GM21717 (cell line): ENCODE measurements at regions not wholly inside any gene's neighbourhood (a gene's known extent, or its start where the extent isn't known, plus 50 kb on each side); places are given as distances from the start of the nearest gene placed in this dataset.
"Not testable (repeated sequence)": the region's sequence is repeated elsewhere in the genome, so short reads cannot be mapped to it uniquely, and the experiment has no call there.

Experiments used
- ATAC-seq: cut with Tn5 transposase; IDR thresholded peaks from one replicate; pipeline ENCODE4 v1.9.1; 2021; ENCODE audit warnings: mild to moderate bottlenecking, moderate library complexity; ENCODE audit not compliant: unreplicated experiment

- no peak for ATAC-seq
Measured at GRCh38 chrX:135632353-135632752, 81.1 kb upstream of the CT45A1 start.

- no peak for ATAC-seq
Measured at GRCh38 chrX:135639066-135639780, 74.2 kb upstream of the CT45A1 start.

- no peak for ATAC-seq
Measured at GRCh38 chrX:135643916-135644315, 69.5 kb upstream of the CT45A1 start.

GRCh38 chrX:135644624-135645023 is 68.8 kb upstream of the CT45A1 start:
- no peak for ATAC-seq

- no peak for ATAC-seq
Measured at GRCh38 chrX:135649029-135649428, 64.4 kb upstream of the CT45A1 start.

- no peak for ATAC-seq
Measured at GRCh38 chrX:135649561-135649960, 63.9 kb upstream of the CT45A1 start.

GRCh38 chrX:135651647-135652295 is 61.7 kb upstream of the CT45A1 start:
- ATAC-seq: no peak

GRCh38 chrX:135652602-135653001 is 60.8 kb upstream of the CT45A1 start:
- peak; percentile 48 for ATAC-seq

- not testable (repeated sequence) for ATAC-seq
Measured at GRCh38 chrX:135657952-135658654, 55.3 kb upstream of the CT45A1 start.
